ENCODE measurements at regions not wholly inside any gene's neighbourhood (a gene's known extent, or its start where the extent isn't known, plus 50 kb on each side); places are given as distances from the start of the nearest gene placed in this dataset.

DNA sequence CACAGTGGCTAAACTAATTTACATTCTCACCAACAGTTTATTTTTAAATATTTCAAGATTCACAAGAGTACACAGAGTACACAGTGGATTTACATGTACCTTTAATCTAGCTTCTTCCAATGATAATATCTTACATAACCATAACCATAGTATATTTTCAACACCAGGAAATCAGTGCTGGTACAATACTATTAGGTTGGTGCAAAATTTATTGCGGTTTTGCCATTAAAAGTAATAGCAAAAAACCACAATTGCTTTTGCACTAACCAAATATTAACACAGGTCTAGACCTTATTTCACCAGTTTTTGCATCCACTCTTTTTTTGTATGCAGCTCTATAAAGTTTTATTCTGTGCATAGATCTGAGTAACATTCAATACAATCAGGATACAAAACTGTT lies 163.0 kb downstream of the SCG2 start:
- Histone ChIP-seq H3K4me3 (ENCODE audit: low read length) (no peak overlapping the region), H3K9me3 (ENCODE audit: insufficient read depth, low read depth, low read length) (no peaks in the 10 kb centered on the region)
- 88% methylated on average over 1 of the region's 1 CpG for WGBS

DNA sequence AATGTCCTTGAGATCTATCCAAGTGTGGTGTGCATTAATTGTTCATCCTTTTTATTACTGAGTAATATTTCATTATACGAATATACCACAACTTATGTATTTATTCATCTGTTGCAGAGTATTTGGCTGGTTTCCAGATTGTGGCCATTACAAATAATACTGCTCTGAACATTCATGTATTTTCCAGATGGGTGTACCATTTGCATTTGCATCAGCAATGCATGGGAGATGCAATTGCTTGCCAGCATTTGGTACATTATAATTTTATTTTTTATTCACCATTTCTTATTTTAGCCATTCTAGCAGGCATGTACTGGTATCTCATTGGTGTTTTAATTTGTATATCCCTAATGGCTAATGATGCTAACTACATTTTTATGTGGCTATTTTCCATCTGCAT lies 162.4 kb downstream of the SCG2 start:
- Histone ChIP-seq H3K9ac (ENCODE audit: low read depth, low read length) (no peak overlapping the region), H3K36me3 (ENCODE audit: insufficient read depth, low read length) (no peaks in the 10 kb centered on the region), H3K9me3 (ENCODE audit: insufficient read depth, low read depth, low read length) (no peaks in the 10 kb centered on the region), H3K27me3 (ENCODE audit: insufficient read depth, low read length) (no peaks in the 10 kb centered on the region), H3K4me1 (ENCODE audit: insufficient read depth, low read length) (no peaks in the 10 kb centered on the region), H3K4me3 (ENCODE audit: low read length) (no peak overlapping the region), H3K27ac (ENCODE audit: low read depth, low read length) (no peak overlapping the region)
- no CpG with 5 or more reads among the region's 1 CpG for WGBS

More for the DNA sequence above, 163.0 kb downstream of the SCG2 start:
- no peaks in the 10 kb centered on the region for H3K4me1 ChIP-seq (ENCODE audit: insufficient read depth, low read length)
- no peaks in the 10 kb centered on the region for H3K36me3 ChIP-seq (ENCODE audit: insufficient read depth, low read length)
- no peak overlapping the region for H3K9ac ChIP-seq (ENCODE audit: low read depth, low read length)
- H3K27ac ChIP-seq (ENCODE audit: low read depth, low read length), result no peak overlapping the region
- no peaks in the 10 kb centered on the region for H3K27me3 ChIP-seq (ENCODE audit: insufficient read depth, low read length)

DNA sequence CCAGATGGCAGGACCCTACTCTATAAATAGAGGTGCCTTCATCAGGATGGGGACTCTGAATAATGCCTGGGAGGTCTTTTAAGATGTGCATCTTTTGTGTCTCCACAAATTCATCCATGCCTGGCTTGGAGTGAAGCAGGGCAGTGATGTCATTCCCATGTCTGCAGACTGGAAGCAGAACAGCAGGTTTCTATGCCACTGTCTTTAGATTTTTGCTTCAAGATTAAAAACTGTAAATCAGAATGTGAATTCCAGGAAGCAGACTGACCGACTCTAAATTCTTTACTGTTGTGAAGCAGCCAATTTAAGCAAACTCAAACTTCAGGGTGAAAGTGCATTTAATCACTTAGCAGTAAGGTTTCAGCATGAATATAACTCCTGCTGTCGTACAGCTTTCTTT lies 159.3 kb downstream of the SCG2 start:
- WGBS, result 100% methylated on average over 2 of the region's 2 CpGs
- no peaks in the 10 kb centered on the region for H3K27me3 ChIP-seq (ENCODE audit: insufficient read depth, low read length)
- no peak overlapping the region for H3K9ac ChIP-seq (ENCODE audit: low read depth, low read length)
- H3K9me3 ChIP-seq (ENCODE audit: insufficient read depth, low read depth, low read length), result no peaks in the 10 kb centered on the region
- H3K4me1 ChIP-seq (ENCODE audit: insufficient read depth, low read length), result no peaks in the 10 kb centered on the region
- no peaks in the 10 kb centered on the region for H3K36me3 ChIP-seq (ENCODE audit: insufficient read depth, low read length)
- no peak overlapping the region for H3K27ac ChIP-seq (ENCODE audit: low read depth, low read length)
- no peak overlapping the region for H3K4me3 ChIP-seq (ENCODE audit: low read length)

DNA sequence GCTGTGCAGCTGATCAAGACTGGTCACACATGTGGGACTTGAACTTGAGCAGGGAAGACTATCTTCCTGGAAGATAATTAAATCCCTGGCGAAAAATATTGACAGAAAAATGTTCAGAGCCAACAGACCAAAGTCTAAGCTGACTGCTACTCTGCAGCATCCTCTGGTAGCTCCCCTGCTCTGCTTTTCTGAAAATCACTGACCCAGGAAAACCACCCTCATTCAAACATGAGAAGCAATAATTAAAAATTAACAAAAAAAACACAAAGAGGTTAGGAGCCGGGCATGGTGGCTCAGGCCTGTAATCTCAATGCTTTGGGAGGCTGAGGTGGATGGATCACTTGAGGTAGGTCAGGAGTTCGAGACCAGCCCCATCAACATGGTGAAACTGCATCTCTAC lies 151.9 kb downstream of the SCG2 start:
- Histone ChIP-seq H3K36me3 (ENCODE audit: insufficient read depth, low read length) (no peaks in the 10 kb centered on the region), H3K9me3 (ENCODE audit: insufficient read depth, low read depth, low read length) (no peaks in the 10 kb centered on the region), H3K9ac (ENCODE audit: low read depth, low read length) (no peak overlapping the region), H3K27me3 (ENCODE audit: insufficient read depth, low read length) (no peaks in the 10 kb centered on the region), H3K4me3 (ENCODE audit: low read length) (no peak overlapping the region), H3K27ac (ENCODE audit: low read depth, low read length) (no peak overlapping the region), H3K4me1 (ENCODE audit: insufficient read depth, low read length) (no peaks in the 10 kb centered on the region)
- WGBS, result 81% methylated on average over 3 of the region's 3 CpGs

- Histone ChIP-seq H3K4me3 (ENCODE audit: low read length) (no peak overlapping the region), H3K9ac (ENCODE audit: low read depth, low read length) (no peak overlapping the region), H3K36me3 (ENCODE audit: insufficient read depth, low read length) (no peaks in the 10 kb centered on the region), H3K27ac (ENCODE audit: low read depth, low read length) (no peak overlapping the region), H3K27me3 (ENCODE audit: insufficient read depth, low read length) (no peaks in the 10 kb centered on the region), H3K9me3 (ENCODE audit: insufficient read depth, low read depth, low read length) (no peaks in the 10 kb centered on the region), H3K4me1 (ENCODE audit: insufficient read depth, low read length) (no peaks in the 10 kb centered on the region)
- WGBS, result 96% methylated on average over 2 of the region's 2 CpGs
Observed at GRCh38 chr2:223457301-223457700, 144.9 kb downstream of the SCG2 start.

DNA sequence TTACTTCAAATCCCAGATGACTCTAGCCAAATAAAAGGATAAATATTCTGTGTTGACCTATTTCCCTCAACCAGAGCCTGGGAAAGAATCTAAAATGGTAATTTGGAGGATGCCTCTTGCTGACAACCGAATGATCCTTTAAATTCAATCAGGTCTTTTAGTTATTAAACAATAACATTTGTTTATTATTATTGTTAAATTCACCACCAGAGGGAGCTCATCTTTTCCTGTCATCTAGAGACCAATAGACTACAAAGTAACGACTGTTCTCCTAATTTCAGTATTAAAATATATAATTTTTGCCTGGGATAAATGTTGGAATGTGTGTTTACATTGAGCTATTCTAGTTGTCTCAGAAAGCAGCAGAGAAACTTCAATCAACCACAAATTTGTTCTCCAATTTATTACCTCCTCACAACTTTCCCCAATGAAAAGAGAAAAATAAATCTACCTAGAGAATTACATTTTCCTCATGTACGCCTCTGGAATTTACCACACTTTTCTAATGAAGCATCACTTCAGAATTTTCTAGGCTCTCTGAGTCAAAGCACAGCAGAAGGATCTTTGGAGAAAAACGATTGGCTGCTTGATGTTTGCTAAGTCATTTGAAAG lies 142.7 kb downstream of the SCG2 start:
- H3K9ac ChIP-seq (ENCODE audit: low read depth, low read length), result no peak overlapping the region
- H3K4me3 ChIP-seq (ENCODE audit: low read length), result no peak overlapping the region
- 96% methylated on average over 1 of the region's 4 CpGs for WGBS
- H3K9me3 ChIP-seq (ENCODE audit: insufficient read depth, low read depth, low read length), result no peaks in the 10 kb centered on the region
- no peaks in the 10 kb centered on the region for H3K36me3 ChIP-seq (ENCODE audit: insufficient read depth, low read length)
- no peaks in the 10 kb centered on the region for H3K27me3 ChIP-seq (ENCODE audit: insufficient read depth, low read length)
- no peaks in the 10 kb centered on the region for H3K4me1 ChIP-seq (ENCODE audit: insufficient read depth, low read length)
- H3K27ac ChIP-seq (ENCODE audit: low read depth, low read length), result no peak overlapping the region

DNA sequence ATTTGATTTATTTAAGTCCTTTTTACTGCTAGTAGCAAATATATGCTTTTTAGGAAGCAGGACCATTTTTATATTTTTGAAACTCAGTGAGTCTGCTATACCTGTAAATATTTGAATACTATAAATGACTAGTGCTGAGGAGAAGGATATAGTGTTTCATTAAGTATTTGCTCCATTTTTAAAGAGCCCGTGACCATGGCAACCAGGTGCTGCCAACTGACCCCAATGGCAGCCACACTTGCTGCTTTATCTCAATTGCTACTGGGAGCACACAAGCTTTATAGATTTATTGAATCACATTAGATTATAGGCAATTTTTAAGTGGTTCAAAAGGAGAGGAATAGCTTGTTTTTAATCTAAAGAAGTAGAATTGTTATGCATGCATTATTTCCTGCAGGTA lies 142.0 kb downstream of the SCG2 start:
- Histone ChIP-seq H3K27me3 (ENCODE audit: insufficient read depth, low read length) (no peaks in the 10 kb centered on the region), H3K9ac (ENCODE audit: low read depth, low read length) (no peak overlapping the region), H3K9me3 (ENCODE audit: insufficient read depth, low read depth, low read length) (no peaks in the 10 kb centered on the region), H3K27ac (ENCODE audit: low read depth, low read length) (no peak overlapping the region), H3K4me1 (ENCODE audit: insufficient read depth, low read length) (no peaks in the 10 kb centered on the region), H3K36me3 (ENCODE audit: insufficient read depth, low read length) (no peaks in the 10 kb centered on the region), H3K4me3 (ENCODE audit: low read length) (no peak overlapping the region)
- WGBS, result 94% methylated on average over 1 of the region's 1 CpG

- H3K4me1 ChIP-seq (ENCODE audit: insufficient read depth, low read length), result no peaks in the 10 kb centered on the region
- no peaks in the 10 kb centered on the region for H3K36me3 ChIP-seq (ENCODE audit: insufficient read depth, low read length)
- no peaks in the 10 kb centered on the region for H3K27me3 ChIP-seq (ENCODE audit: insufficient read depth, low read length)
- H3K27ac ChIP-seq (ENCODE audit: low read depth, low read length), result no peak overlapping the region
- H3K9ac ChIP-seq (ENCODE audit: low read depth, low read length), result no peak overlapping the region
- H3K9me3 ChIP-seq (ENCODE audit: insufficient read depth, low read depth, low read length), result no peaks in the 10 kb centered on the region
- no peak overlapping the region for H3K4me3 ChIP-seq (ENCODE audit: low read length)
Observed at GRCh38 chr2:223460774-223461211, 141.4 kb downstream of the SCG2 start.

DNA sequence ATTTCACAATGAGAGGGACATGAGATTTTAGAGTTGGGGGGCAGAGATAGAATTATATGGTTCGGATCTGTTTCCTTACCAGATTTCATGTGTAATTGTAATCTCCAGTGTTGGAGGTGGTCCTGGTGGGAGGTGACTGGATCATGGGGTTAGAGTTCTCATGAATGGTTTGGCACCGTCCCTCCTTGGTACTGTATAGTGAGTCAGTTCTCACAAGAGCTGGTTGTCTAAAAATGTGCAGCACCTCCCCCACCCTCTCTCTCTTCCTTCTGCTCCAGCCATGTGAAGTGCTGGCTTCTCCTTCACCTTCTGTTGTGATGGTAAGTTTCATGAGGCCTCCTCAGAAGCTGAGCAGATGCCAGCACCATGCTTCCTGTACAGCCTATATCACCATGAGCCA lies 138.1 kb downstream of the SCG2 start:
- WGBS, result 87% methylated on average over 2 of the region's 2 CpGs
- H3K27me3 ChIP-seq (ENCODE audit: insufficient read depth, low read length), result no peaks in the 10 kb centered on the region
- H3K9me3 ChIP-seq (ENCODE audit: insufficient read depth, low read depth, low read length), result no peaks in the 10 kb centered on the region

GRCh38 chr2:223465793-223466192 lies 136.4 kb downstream of the SCG2 start:
- Histone ChIP-seq H3K9ac (ENCODE audit: low read depth, low read length) (no peak overlapping the region), H3K36me3 (ENCODE audit: insufficient read depth, low read length) (no peaks in the 10 kb centered on the region), H3K27ac (ENCODE audit: low read depth, low read length) (no peak overlapping the region), H3K27me3 (ENCODE audit: insufficient read depth, low read length) (no peaks in the 10 kb centered on the region), H3K4me1 (ENCODE audit: insufficient read depth, low read length) (no peaks in the 10 kb centered on the region), H3K4me3 (ENCODE audit: low read length) (no peak overlapping the region), H3K9me3 (ENCODE audit: insufficient read depth, low read depth, low read length) (no peaks in the 10 kb centered on the region)
- 88% methylated on average over 2 of the region's 2 CpGs for WGBS

More for the DNA sequence above, 138.1 kb downstream of the SCG2 start:
- Histone ChIP-seq H3K4me1 (ENCODE audit: insufficient read depth, low read length) (no peaks in the 10 kb centered on the region), H3K36me3 (ENCODE audit: insufficient read depth, low read length) (no peaks in the 10 kb centered on the region), H3K4me3 (ENCODE audit: low read length) (no peak overlapping the region), H3K9ac (ENCODE audit: low read depth, low read length) (no peak overlapping the region), H3K27ac (ENCODE audit: low read depth, low read length) (no peak overlapping the region)

DNA sequence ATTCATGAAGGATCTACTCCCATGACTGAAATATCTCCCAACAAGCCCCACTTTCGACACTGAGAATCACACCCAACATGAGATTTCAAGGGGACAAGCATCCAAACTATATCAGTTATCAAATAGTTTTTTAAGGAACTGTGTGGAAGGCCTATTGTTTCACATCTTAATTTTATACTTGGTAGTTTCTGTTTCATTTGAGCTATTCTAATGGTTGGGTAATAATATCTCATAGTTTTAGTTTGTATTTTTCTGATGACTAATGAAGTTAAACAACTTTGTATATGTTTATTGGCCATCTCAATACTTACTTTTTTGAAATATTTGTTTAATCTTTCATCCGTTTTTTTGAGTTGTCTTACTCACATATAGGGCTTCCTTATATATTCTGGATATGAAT lies 135.0 kb downstream of the SCG2 start:
- H3K9me3 ChIP-seq (ENCODE audit: insufficient read depth, low read depth, low read length), result no peaks in the 10 kb centered on the region
- H3K4me3 ChIP-seq (ENCODE audit: low read length), result no peak overlapping the region
- H3K27me3 ChIP-seq (ENCODE audit: insufficient read depth, low read length), result no peaks in the 10 kb centered on the region
- WGBS, result 89% methylated on average over 1 of the region's 2 CpGs
- H3K4me1 ChIP-seq (ENCODE audit: insufficient read depth, low read length), result no peaks in the 10 kb centered on the region
- H3K36me3 ChIP-seq (ENCODE audit: insufficient read depth, low read length), result no peaks in the 10 kb centered on the region
- H3K9ac ChIP-seq (ENCODE audit: low read depth, low read length), result no peak overlapping the region
- H3K27ac ChIP-seq (ENCODE audit: low read depth, low read length), result no peak overlapping the region

All from HUES64 (cell line).